Stimulated activated CD8-positive, alpha-beta memory T cell treated with anti-CD3 and anti-CD28 coated beads, Interleukin-12 subunit alpha, Interleukin-12 subunit beta, amount 100 ng/mL, for 1 hour (primary cell): ENCODE measurements at regions not wholly inside any gene's neighbourhood (a gene's known extent, or its start where the extent isn't known, plus 50 kb on each side); places are given as distances from the start of the nearest gene placed in this dataset.

Source experiments
- DNase-seq: peaks from one replicate; pipeline ENCODE4 v3.0.0-alpha.2; 2020; ENCODE audit warnings: low read depth

GRCh38 chr13:21318891-21319532 lies 140.1 kb downstream of the ZDHHC20 start:
- DNase-seq: no peak

GRCh38 chr13:21319869-21320641 lies 139.0 kb downstream of the ZDHHC20 start:
- no peak for DNase-seq

GRCh38 chr13:21320642-21321034 lies 138.5 kb downstream of the ZDHHC20 start:
- DNase-seq: no peak

GRCh38 chr13:21321269-21321668 lies 137.8 kb downstream of the ZDHHC20 start:
- no peak for DNase-seq

- no peak for DNase-seq
Measured at GRCh38 chr13:21322327-21322965, 136.7 kb downstream of the ZDHHC20 start.
